ENCODE measurements at regions not wholly inside any gene's neighbourhood (a gene's known extent, or its start where the extent isn't known, plus 50 kb on each side); places are given as distances from the start of the nearest gene placed in this dataset.

DNA sequence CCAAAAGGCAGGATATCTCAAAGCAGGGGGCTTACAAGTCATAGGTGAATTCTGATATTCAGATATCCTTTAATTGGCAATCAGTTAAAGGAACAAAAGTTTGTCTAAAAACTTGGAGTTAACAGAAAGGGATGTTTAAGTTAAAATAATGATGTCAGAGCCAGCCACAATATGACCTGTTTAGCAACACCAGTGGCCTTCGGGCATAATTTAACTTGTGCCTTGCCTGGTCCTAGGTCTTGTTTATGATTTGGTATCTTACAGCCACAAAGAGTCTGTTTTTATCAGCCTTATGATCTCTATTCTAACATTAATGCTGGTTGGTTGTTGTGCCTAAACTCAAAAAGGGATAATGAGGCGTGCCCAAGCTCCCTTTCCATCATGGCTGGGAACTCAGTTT lies 252.9 kb downstream of the RNF152 start:
- no peak for DNase-seq (ENCODE audit: low spot score)
- H3K36me3 ChIP-seq (ENCODE audit: control insufficient read depth in 4 of 4, insufficient read depth in 3 of 4, low read depth in 1 of 4, low read length in 3 of 4), result no peaks in the 10 kb centered on the region
- no peak overlapping the region for H3K9ac ChIP-seq (ENCODE audit: low read depth in 1 of 2, low read length in 2 of 2)
- no peaks in the 10 kb centered on the region for H3K9me3 ChIP-seq (ENCODE audit: control insufficient read depth in 4 of 4, low read length in 3 of 4)
- no peak overlapping the region for H3K4me3 ChIP-seq (ENCODE audit: low read depth in 1 of 3, low read length in 3 of 3)
- H3K27ac ChIP-seq (ENCODE audit: low read depth in 1 of 2, low read length in 2 of 2), result no peak overlapping the region
- H3K4me1 ChIP-seq (ENCODE audit: control insufficient read depth in 4 of 4, insufficient read depth in 4 of 4, low read length in 3 of 4), result peaks cover 3 to 31% (median 26%) of the 10 kb centered on the region in 4 donors
- TF ChIP-seq EGR1 (IDR thresholded peaks at IDR 0.05; ENCODE audit: low read depth in 2 of 2), result no peak
- no peak for TF ChIP-seq GABPA (IDR thresholded peaks at IDR 0.05 in 1 of 2, conservative IDR thresholded peaks at IDR 0.05 in 1 of 2)
- no peak for TF ChIP-seq HNF4G (IDR thresholded peaks at IDR 0.05)
- TF ChIP-seq ZBTB33 (IDR thresholded peaks at IDR 0.05), result no peak
- TF ChIP-seq SP1 (IDR thresholded peaks at IDR 0.05), result no peak
- TF ChIP-seq RAD21 (IDR thresholded peaks at IDR 0.05), result no peak
- no peak for TF ChIP-seq MAX (IDR thresholded peaks at IDR 0.05)
- no peak for TF ChIP-seq RXRA (IDR thresholded peaks at IDR 0.05)
- TF ChIP-seq TAF1 (conservative IDR thresholded peaks at IDR 0.05), result no peak
- TF ChIP-seq YY1 (IDR thresholded peaks at IDR 0.05), result no peak
- TF ChIP-seq, protein P1, sequence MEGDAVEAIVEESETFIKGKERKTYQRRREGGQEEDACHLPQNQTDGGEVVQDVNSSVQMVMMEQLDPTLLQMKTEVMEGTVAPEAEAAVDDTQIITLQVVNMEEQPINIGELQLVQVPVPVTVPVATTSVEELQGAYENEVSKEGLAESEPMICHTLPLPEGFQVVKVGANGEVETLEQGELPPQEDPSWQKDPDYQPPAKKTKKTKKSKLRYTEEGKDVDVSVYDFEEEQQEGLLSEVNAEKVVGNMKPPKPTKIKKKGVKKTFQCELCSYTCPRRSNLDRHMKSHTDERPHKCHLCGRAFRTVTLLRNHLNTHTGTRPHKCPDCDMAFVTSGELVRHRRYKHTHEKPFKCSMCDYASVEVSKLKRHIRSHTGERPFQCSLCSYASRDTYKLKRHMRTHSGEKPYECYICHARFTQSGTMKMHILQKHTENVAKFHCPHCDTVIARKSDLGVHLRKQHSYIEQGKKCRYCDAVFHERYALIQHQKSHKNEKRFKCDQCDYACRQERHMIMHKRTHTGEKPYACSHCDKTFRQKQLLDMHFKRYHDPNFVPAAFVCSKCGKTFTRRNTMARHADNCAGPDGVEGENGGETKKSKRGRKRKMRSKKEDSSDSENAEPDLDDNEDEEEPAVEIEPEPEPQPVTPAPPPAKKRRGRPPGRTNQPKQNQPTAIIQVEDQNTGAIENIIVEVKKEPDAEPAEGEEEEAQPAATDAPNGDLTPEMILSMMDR (IDR thresholded peaks at IDR 0.05; ENCODE audit: low read depth, low read length, missing input control), result no peak
- WGBS, result 90% methylated on average over 2 of the region's 2 CpGs
- no peaks in the 10 kb centered on the region for H3K27me3 ChIP-seq (ENCODE audit: control insufficient read depth in 4 of 4, insufficient read depth in 4 of 4, low read length in 3 of 4)

DNA sequence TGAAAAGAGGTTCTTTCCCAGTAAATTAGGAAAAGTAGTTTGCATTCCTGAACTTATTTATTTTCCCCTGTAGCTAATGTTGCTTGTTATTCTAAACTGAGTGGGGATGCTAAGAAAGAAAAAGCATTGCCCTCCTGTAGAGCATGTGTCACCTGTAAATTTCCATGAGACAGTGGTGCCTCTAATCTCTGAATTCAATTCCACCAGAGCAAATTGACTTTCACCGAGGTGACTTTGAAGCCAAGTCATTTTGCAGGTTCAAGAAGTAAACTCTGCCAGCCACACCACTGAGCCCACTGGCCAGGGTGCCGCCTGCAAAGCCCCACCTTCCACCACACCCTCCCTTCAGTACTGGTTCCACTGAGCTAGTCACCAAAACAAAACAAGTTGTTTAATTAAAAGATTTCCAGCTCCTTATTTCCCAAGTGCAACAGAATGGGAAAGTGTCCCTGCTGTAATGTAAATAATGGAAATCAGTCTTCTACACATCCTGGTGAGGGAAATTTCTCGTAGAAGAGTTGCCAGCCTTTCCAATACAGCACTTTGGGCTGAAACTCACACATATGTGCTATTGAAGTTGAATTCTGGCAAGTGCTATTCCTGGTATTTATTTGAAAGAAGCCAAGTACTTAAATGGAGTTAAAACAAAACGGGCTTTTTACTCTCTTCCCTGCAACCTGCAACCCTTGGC lies 254.8 kb downstream of the RNF152 start:
- Histone ChIP-seq H3K4me1 (ENCODE audit: control insufficient read depth in 4 of 4, insufficient read depth in 4 of 4, low read length in 3 of 4) (peaks cover 3 to 31% (median 26%) of the 10 kb centered on the region in 4 donors), H3K9ac (ENCODE audit: low read depth in 1 of 2, low read length in 2 of 2) (peak overlapping the region in 1 of 2 donors; percentile 10), H3K9me3 (ENCODE audit: control insufficient read depth in 4 of 4, low read length in 3 of 4) (no peaks in the 10 kb centered on the region), H3K4me3 (ENCODE audit: low read depth in 1 of 3, low read length in 3 of 3) (no peak overlapping the region), H3K27ac (ENCODE audit: low read depth in 1 of 2, low read length in 2 of 2) (peak overlapping the region in 1 of 2 donors; percentile 66), H3K36me3 (ENCODE audit: control insufficient read depth in 4 of 4, insufficient read depth in 3 of 4, low read depth in 1 of 4, low read length in 3 of 4) (no peaks in the 10 kb centered on the region), H3K27me3 (ENCODE audit: control insufficient read depth in 4 of 4, insufficient read depth in 4 of 4, low read length in 3 of 4) (no peaks in the 10 kb centered on the region)
- 32% methylated on average over 4 of the region's 4 CpGs for WGBS
- no peak for DNase-seq (ENCODE audit: low spot score)
- TF ChIP-seq JUND (IDR thresholded peaks at IDR 0.05), result no peak
- peak in 1 of 2 donors; percentile 7 for TF ChIP-seq RAD21 (IDR thresholded peaks at IDR 0.05)
- peak; percentile 58 for TF ChIP-seq FOXA2 (IDR thresholded peaks at IDR 0.05)

DNA sequence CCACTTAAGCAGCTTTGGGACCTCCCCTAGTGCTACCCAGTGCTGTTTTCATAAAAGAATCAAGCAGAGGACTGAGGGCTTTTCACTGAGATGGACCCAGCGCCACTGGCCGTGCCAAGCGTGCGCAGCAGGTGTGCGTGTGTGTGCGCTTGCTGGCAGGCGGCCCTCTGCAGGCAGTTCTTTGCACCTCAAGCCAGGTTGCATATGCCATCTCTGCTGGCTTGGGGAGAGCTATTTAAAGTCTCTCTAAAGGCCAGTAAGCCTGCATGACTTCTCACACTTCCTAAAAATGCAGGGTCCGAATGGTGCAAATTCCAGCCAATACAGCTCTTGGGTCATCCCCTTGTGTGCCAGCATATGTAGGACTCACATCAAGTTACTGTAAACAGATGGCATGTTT lies 255.5 kb downstream of the RNF152 start:
- 37% methylated on average over 8 of the region's 8 CpGs for WGBS
- Histone ChIP-seq H3K4me1 (ENCODE audit: control insufficient read depth in 4 of 4, insufficient read depth in 4 of 4, low read length in 3 of 4) (peaks cover 3 to 31% (median 26%) of the 10 kb centered on the region in 4 donors), H3K9ac (ENCODE audit: low read depth in 1 of 2, low read length in 2 of 2) (peak overlapping the region in 1 of 2 donors; percentile 82), H3K9me3 (ENCODE audit: control insufficient read depth in 4 of 4, low read length in 3 of 4) (no peaks in the 10 kb centered on the region), H3K27ac (ENCODE audit: low read depth in 1 of 2, low read length in 2 of 2) (peak overlapping the region; percentile 63 to 66), H3K4me3 (ENCODE audit: low read depth in 1 of 3, low read length in 3 of 3) (no peak overlapping the region), H3K36me3 (ENCODE audit: control insufficient read depth in 4 of 4, insufficient read depth in 3 of 4, low read depth in 1 of 4, low read length in 3 of 4) (no peaks in the 10 kb centered on the region), H3K27me3 (ENCODE audit: control insufficient read depth in 4 of 4, insufficient read depth in 4 of 4, low read length in 3 of 4) (no peaks in the 10 kb centered on the region)
- no peak for DNase-seq (ENCODE audit: low spot score)
- TF ChIP-seq HNF4A (conservative IDR thresholded peaks at IDR 0.05) (peak; percentile 45 to 61), TAF1 (conservative IDR thresholded peaks at IDR 0.05) (no peak), ATF3 (IDR thresholded peaks at IDR 0.05) (no peak), GABPA (IDR thresholded peaks at IDR 0.05 in 1 of 2, conservative IDR thresholded peaks at IDR 0.05 in 1 of 2) (no peak), FOXA1 (IDR thresholded peaks at IDR 0.05) (no peak), ZBTB33 (IDR thresholded peaks at IDR 0.05) (no peak), YY1 (IDR thresholded peaks at IDR 0.05) (peak; percentile 70), JUND (IDR thresholded peaks at IDR 0.05) (peak in 1 of 2 donors; percentile 33), EGR1 (IDR thresholded peaks at IDR 0.05; ENCODE audit: low read depth in 2 of 2) (no peak), FOXA2 (IDR thresholded peaks at IDR 0.05) (no peak), NR2F2 (IDR thresholded peaks at IDR 0.05) (no peak), HNF4G (IDR thresholded peaks at IDR 0.05) (no peak), RXRA (IDR thresholded peaks at IDR 0.05) (peak; percentile 27 to 61), RAD21 (IDR thresholded peaks at IDR 0.05) (peak; percentile 55 to 69)
- TF ChIP-seq, protein P1 (IDR thresholded peaks at IDR 0.05; ENCODE audit: low read depth, low read length, missing input control), result peak; percentile 28

All from liver (tissue), 8 donors.